Trophoblast cell (in vitro differentiated cells and primary cell): ENCODE measurements at regions not wholly inside any gene's neighbourhood (a gene's known extent, or its start where the extent isn't known, plus 50 kb on each side); places are given as distances from the start of the nearest gene placed in this dataset.

Experiments
- DNase-seq, 2 donors: peaks; one replicate each; pipeline ENCODE4 v3.0.0-alpha.2; 2016
- H2AFZ ChIP-seq: 2 replicates; pipeline ENCODE4 v1.6.1; 2013; ENCODE audit warnings: low read length, moderate library complexity, mild to moderate bottlenecking; ENCODE audit not compliant: insufficient read depth, poor library complexity
- H2AK5ac ChIP-seq: 2 replicates; pipeline ENCODE4 v1.6.1; 2013; ENCODE audit warnings: mild to moderate bottlenecking, low read length
- H2BK120ac ChIP-seq: 2 replicates; pipeline ENCODE4 v1.6.1; 2013; ENCODE audit warnings: low read length, mild to moderate bottlenecking, moderate library complexity; ENCODE audit not compliant: insufficient read depth, poor library complexity
- H2BK12ac ChIP-seq: 2 replicates; pipeline ENCODE4 v1.6.1; 2013; ENCODE audit warnings: mild to moderate bottlenecking, low read length, moderate library complexity
- H2BK5ac ChIP-seq: 2 replicates; pipeline ENCODE4 v1.6.1; 2013; ENCODE audit warnings: low read length, low read depth, moderate library complexity, mild to moderate bottlenecking; ENCODE audit not compliant: poor library complexity
- H3K14ac ChIP-seq: 2 replicates; pipeline ENCODE4 v1.6.1; 2013; ENCODE audit warnings: mild to moderate bottlenecking, low read length
- H3K18ac ChIP-seq: 2 replicates; pipeline ENCODE4 v1.6.1; 2013; ENCODE audit warnings: mild to moderate bottlenecking, low read length
- H3K23ac ChIP-seq: 2 replicates; pipeline ENCODE4 v1.6.1; 2013; ENCODE audit warnings: low read length
- H3K27ac ChIP-seq: 2 replicates; pipeline ENCODE4 v1.5.1; 2013; ENCODE audit warnings: low read depth, mild to moderate bottlenecking, inconsistent platforms, low read length, moderate library complexity
- H3K27me3 ChIP-seq: 2 replicates; pipeline ENCODE4 v1.6.1; 2013; ENCODE audit warnings: inconsistent platforms, mild to moderate bottlenecking, low read length, moderate library complexity; ENCODE audit not compliant: insufficient read depth
- H3K36me3 ChIP-seq, 2 experiments: 1 replicate in 1 of 2; 2 replicates in 1 of 2; pipeline ENCODE4 v1.6.1; 2013; ENCODE audit warnings: low read length in 2 of 2, mild to moderate bottlenecking in 2 of 2, moderate library complexity in 1 of 2; ENCODE audit not compliant: insufficient read depth in 2 of 2, control insufficient read depth in 1 of 2
- H3K4ac ChIP-seq: 2 replicates; pipeline ENCODE4 v1.6.1; 2013; ENCODE audit warnings: low read depth, mild to moderate bottlenecking, low read length, moderate library complexity
- H3K4me1 ChIP-seq, 2 experiments: 1 replicate in 1 of 2; 2 replicates in 1 of 2; pipeline ENCODE4 v1.6.1; 2013; ENCODE audit warnings: low read length in 2 of 2, mild to moderate bottlenecking in 2 of 2, moderate library complexity in 1 of 2; ENCODE audit not compliant: insufficient read depth in 2 of 2, control insufficient read depth in 1 of 2
- H3K4me2 ChIP-seq: 2 replicates; pipeline ENCODE4 v1.6.1; 2013; ENCODE audit warnings: inconsistent platforms, mild to moderate bottlenecking, low read length, moderate library complexity
- H3K4me3 ChIP-seq: 2 replicates; pipeline ENCODE4 v1.5.1; 2013; ENCODE audit warnings: mild to moderate bottlenecking, low read depth, low read length, inconsistent platforms
- H3K79me1 ChIP-seq: one replicate; pipeline ENCODE4 v1.6.1; 2013; ENCODE audit warnings: low read length
- H3K79me2 ChIP-seq: 2 replicates; pipeline ENCODE4 v1.6.1; 2013; ENCODE audit warnings: low read length, mild to moderate bottlenecking; ENCODE audit not compliant: control insufficient read depth, insufficient read depth, poor library complexity
- H3K9ac ChIP-seq: 2 replicates; pipeline ENCODE4 v1.6.1; 2013; ENCODE audit warnings: mild to moderate bottlenecking, low read length
- H3K9me3 ChIP-seq: 2 replicates; pipeline ENCODE4 v1.6.1; 2013; ENCODE audit warnings: low read depth, mild to moderate bottlenecking, control low read depth, inconsistent platforms, low read length; ENCODE audit not compliant: insufficient read depth
- H4K12ac ChIP-seq: 2 replicates; pipeline ENCODE4 v1.6.1; 2013; ENCODE audit warnings: low read depth, mild to moderate bottlenecking, low read length, moderate library complexity
- H4K8ac ChIP-seq: 2 replicates; pipeline ENCODE4 v1.6.1; 2013; ENCODE audit warnings: low read depth, mild to moderate bottlenecking, low read length, moderate library complexity
- H4K91ac ChIP-seq: one replicate; pipeline ENCODE4 v1.6.1; 2013; ENCODE audit warnings: low read depth, mild to moderate bottlenecking, low read length, moderate library complexity
- WGBS: extraction: QIAGEN DNeasy Blood & Tissue Kit; methylation state at CpG from one replicate; pipeline ENCODE4 v1.1.7; 2013; ENCODE audit warnings: missing lambda C conversion rate; ENCODE audit not compliant: insufficient read length, insufficient coverage; ENCODE audit errors: extremely low coverage; 5-methylcytosine and 5-hydroxymethylcytosine counted together

- Histone ChIP-seq H3K18ac (no peak overlapping the region), H3K9me3 (no peaks in the 10 kb centered on the region), H4K91ac (no peak overlapping the region), H3K79me1 (no peaks in the 10 kb centered on the region), H2BK12ac (no peak overlapping the region), H3K4me3 (no peak overlapping the region), H2AK5ac (no peak overlapping the region), H3K14ac (no peak overlapping the region), H3K4ac (no peak overlapping the region), H3K27ac (no peak overlapping the region), H4K8ac (no peak overlapping the region), H3K27me3 (no peaks in the 10 kb centered on the region), H3K36me3 (no peaks in the 10 kb centered on the region), H3K4me2 (no peak overlapping the region), H2AFZ (no peak overlapping the region), H4K12ac (no peak overlapping the region), H3K23ac (no peak overlapping the region), H2BK5ac (no peak overlapping the region), H2BK120ac (no peak overlapping the region), H3K4me1 (peaks cover 0 to 2% of the 10 kb centered on the region in 2 experiments), H3K79me2 (no peaks in the 10 kb centered on the region), H3K9ac (no peak overlapping the region)
- no CpG with 5 or more reads among the region's 2 CpGs for WGBS
- no peak for DNase-seq
Measured at GRCh38 chr2:6008186-6008585, 316.0 kb downstream of the SOX11 start.

GRCh38 chr2:6008726-6009125, 316.5 kb downstream of the SOX11 start:
- Histone ChIP-seq H3K18ac (no peak overlapping the region), H3K9me3 (no peaks in the 10 kb centered on the region), H2BK120ac (no peak overlapping the region)

DNA sequence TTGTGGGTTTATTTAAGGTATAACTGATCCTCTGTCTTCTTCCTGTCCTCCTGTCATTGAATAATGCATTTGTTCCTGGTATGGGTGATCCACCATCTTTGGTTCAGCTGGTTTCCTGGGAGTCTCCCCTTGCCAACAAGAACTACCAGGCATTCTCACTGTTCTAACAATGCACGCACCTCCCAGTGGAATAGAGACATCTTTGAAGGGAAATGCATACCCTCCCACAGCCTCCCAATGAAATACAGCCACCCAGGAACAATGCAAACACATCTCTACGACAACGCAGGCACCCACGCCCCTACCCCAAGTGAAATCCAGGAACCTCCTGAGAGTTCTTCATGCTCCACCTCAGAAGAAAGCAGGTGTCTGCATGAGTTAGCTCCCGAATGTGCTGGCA, 318.0 kb downstream of the SOX11 start:
- H4K12ac ChIP-seq, result no peak overlapping the region
- no peak overlapping the region for H3K14ac ChIP-seq
- no peak overlapping the region for H2BK5ac ChIP-seq
- H4K8ac ChIP-seq, result no peak overlapping the region
- H2BK120ac ChIP-seq, result no peak overlapping the region
- peaks cover 0 to 2% of the 10 kb centered on the region in 2 experiments for H3K4me1 ChIP-seq
- no peak for DNase-seq
- H2AFZ ChIP-seq, result no peak overlapping the region
- no peak overlapping the region for H3K4ac ChIP-seq
- no peaks in the 10 kb centered on the region for H3K9me3 ChIP-seq
- no peak overlapping the region for H4K91ac ChIP-seq
- no peak overlapping the region for H3K23ac ChIP-seq
- H3K27me3 ChIP-seq, result no peaks in the 10 kb centered on the region
- WGBS, result no CpG with 5 or more reads among the region's 5 CpGs
- no peak overlapping the region for H2AK5ac ChIP-seq
- H2BK12ac ChIP-seq, result no peak overlapping the region
- no peaks in the 10 kb centered on the region for H3K79me2 ChIP-seq
- H3K36me3 ChIP-seq, result no peaks in the 10 kb centered on the region
- H3K9ac ChIP-seq, result no peak overlapping the region
- no peak overlapping the region for H3K27ac ChIP-seq
- H3K18ac ChIP-seq, result no peak overlapping the region
- H3K4me2 ChIP-seq, result no peak overlapping the region
- no peaks in the 10 kb centered on the region for H3K79me1 ChIP-seq
- H3K4me3 ChIP-seq, result no peak overlapping the region

More at GRCh38 chr2:6008726-6009125, 316.5 kb downstream of the SOX11 start:
- Histone ChIP-seq H3K4me3 (no peak overlapping the region), H4K8ac (no peak overlapping the region), H3K27ac (no peak overlapping the region), H3K79me2 (no peaks in the 10 kb centered on the region), H2AK5ac (no peak overlapping the region), H3K4ac (no peak overlapping the region), H3K79me1 (no peaks in the 10 kb centered on the region), H4K91ac (no peak overlapping the region), H3K9ac (no peak overlapping the region), H2AFZ (no peak overlapping the region), H3K4me2 (no peak overlapping the region), H2BK12ac (no peak overlapping the region), H2BK5ac (no peak overlapping the region), H3K23ac (no peak overlapping the region), H3K14ac (no peak overlapping the region), H3K36me3 (no peaks in the 10 kb centered on the region), H3K4me1 (peaks cover 0 to 2% of the 10 kb centered on the region in 2 experiments), H3K27me3 (no peaks in the 10 kb centered on the region), H4K12ac (no peak overlapping the region)
- no CpG with 5 or more reads among the region's 1 CpG for WGBS
- no peak for DNase-seq

GRCh38 chr2:6011921-6012320, 319.7 kb downstream of the SOX11 start:
- Histone ChIP-seq H3K27me3 (no peaks in the 10 kb centered on the region), H3K36me3 (no peaks in the 10 kb centered on the region), H3K18ac (no peak overlapping the region), H3K27ac (no peak overlapping the region), H4K12ac (no peak overlapping the region), H2BK120ac (no peak overlapping the region), H3K79me1 (no peaks in the 10 kb centered on the region), H2BK5ac (no peak overlapping the region), H3K4me1 (peaks cover 0 to 2% of the 10 kb centered on the region in 2 experiments), H3K79me2 (no peaks in the 10 kb centered on the region), H3K4me3 (no peak overlapping the region), H3K14ac (no peak overlapping the region), H2AK5ac (no peak overlapping the region), H2AFZ (peak overlapping the region; percentile 25), H3K9me3 (no peaks in the 10 kb centered on the region), H3K9ac (no peak overlapping the region), H3K4ac (no peak overlapping the region), H4K8ac (no peak overlapping the region), H3K4me2 (no peak overlapping the region), H4K91ac (no peak overlapping the region), H3K23ac (no peak overlapping the region), H2BK12ac (no peak overlapping the region)
- WGBS, result no CpG with 5 or more reads among the region's 4 CpGs
- no peak for DNase-seq
